H1 (cell line): ENCODE measurements at regions not wholly inside any gene's neighbourhood (a gene's known extent, or its start where the extent isn't known, plus 50 kb on each side); places are given as distances from the start of the nearest gene placed in this dataset.

Experiments used
- FOSL1 ChIP-seq: IDR thresholded peaks from 2 replicates; pipeline ENCODE4 v1.6.1; 2011; ENCODE audit warnings: mild to moderate bottlenecking, low read depth, low read length, moderate library complexity; ENCODE audit not compliant: insufficient read depth
- HDAC2 ChIP-seq, 2 experiments: fragments of 300-600 bp in 1 of 2; sonication (generic) in 1 of 2; IDR thresholded peaks; 2 replicates each; pipeline ENCODE4 v1.6.1; 2011 to 2012; ENCODE audit warnings: low read depth in 2 of 2, low read length in 2 of 2, mild to moderate bottlenecking in 2 of 2, moderate library complexity in 2 of 2, borderline replicate concordance in 1 of 2, inconsistent platforms in 1 of 2
- KDM5A ChIP-seq: fragments of 200-600 bp; IDR thresholded peaks from 2 replicates; pipeline ENCODE4 v1.7.1; 2012; ENCODE audit warnings: mild to moderate bottlenecking, low read length, inconsistent platforms, mixed read lengths
- POLR2A ChIP-seq, 2 experiments: IDR thresholded peaks; 1 replicate in 1 of 2; 2 replicates in 1 of 2; pipeline ENCODE4 v1.6.1; 2011; ENCODE audit warnings: low read depth in 2 of 2, low read length in 2 of 2, mild to moderate bottlenecking in 2 of 2; ENCODE audit errors: control extremely low read depth in 1 of 2
- RFX5 ChIP-seq: IDR thresholded peaks from 2 replicates; pipeline ENCODE4 v1.6.1; 2011; ENCODE audit warnings: low read depth, low read length, improper control_type of control experiment, borderline replicate concordance
- TF ChIP-seq, protein P1 (sequence below), 3 experiments: IDR thresholded peaks; 1 replicate in 2 of 3; 2 replicates in 1 of 3; pipeline versions ENCODE4 v1.5.1 to v1.6.1; 2011; ENCODE audit warnings: low read length in 3 of 3, mild to moderate bottlenecking in 3 of 3, inconsistent platforms in 2 of 3, low read depth in 1 of 3, moderate library complexity in 1 of 3; ENCODE audit not compliant: insufficient read depth in 1 of 3; ENCODE audit errors: control extremely low read depth in 1 of 3

DNA sequence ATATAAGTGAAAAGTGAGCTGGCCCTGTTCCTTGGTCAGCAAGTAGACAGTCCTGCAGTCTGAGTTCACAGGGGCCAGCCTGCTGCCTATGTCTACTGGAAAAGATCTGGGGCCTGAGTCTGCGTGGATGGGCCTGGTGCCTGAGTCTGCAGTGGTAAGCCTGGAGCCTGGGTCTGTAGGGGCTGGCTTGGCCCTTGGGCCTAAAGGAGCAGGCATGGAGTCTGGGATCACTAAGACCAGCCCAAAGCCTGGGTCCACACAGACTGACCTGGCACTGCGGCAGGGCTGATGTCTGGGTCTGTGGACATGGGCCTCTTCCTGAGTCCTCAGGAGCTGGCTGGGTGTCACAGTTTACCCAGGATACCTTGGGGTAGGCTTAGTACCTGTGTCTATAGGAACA, 95.4 kb downstream of the KLHL28 start:
- TF ChIP-seq, protein P1, sequence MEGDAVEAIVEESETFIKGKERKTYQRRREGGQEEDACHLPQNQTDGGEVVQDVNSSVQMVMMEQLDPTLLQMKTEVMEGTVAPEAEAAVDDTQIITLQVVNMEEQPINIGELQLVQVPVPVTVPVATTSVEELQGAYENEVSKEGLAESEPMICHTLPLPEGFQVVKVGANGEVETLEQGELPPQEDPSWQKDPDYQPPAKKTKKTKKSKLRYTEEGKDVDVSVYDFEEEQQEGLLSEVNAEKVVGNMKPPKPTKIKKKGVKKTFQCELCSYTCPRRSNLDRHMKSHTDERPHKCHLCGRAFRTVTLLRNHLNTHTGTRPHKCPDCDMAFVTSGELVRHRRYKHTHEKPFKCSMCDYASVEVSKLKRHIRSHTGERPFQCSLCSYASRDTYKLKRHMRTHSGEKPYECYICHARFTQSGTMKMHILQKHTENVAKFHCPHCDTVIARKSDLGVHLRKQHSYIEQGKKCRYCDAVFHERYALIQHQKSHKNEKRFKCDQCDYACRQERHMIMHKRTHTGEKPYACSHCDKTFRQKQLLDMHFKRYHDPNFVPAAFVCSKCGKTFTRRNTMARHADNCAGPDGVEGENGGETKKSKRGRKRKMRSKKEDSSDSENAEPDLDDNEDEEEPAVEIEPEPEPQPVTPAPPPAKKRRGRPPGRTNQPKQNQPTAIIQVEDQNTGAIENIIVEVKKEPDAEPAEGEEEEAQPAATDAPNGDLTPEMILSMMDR (IDR thresholded peaks at IDR 0.05; ENCODE audit: control extremely low read depth in 1 of 3, insufficient read depth in 1 of 3, low read depth in 1 of 3, low read length in 3 of 3) = no peak
- TF ChIP-seq KDM5A = no peak
- TF ChIP-seq HDAC2 (IDR thresholded peaks at IDR 0.05; ENCODE audit: borderline replicate concordance in 1 of 2, low read depth in 2 of 2, low read length in 2 of 2) = no peak
- no peak for TF ChIP-seq RFX5
- no peak for TF ChIP-seq FOSL1
- no peak for TF ChIP-seq POLR2A (IDR thresholded peaks at IDR 0.05; ENCODE audit: control extremely low read depth in 1 of 2, low read depth in 2 of 2, low read length in 2 of 2)
